K562 (cell line): ENCODE measurements at regions not wholly inside any gene's neighbourhood (a gene's known extent, or its start where the extent isn't known, plus 50 kb on each side); places are given as distances from the start of the nearest gene placed in this dataset.
A peak's percentile ranks its signal among the peaks of the same experiment; 100 is the strongest.

Source experiments
- ATF1 ChIP-seq, 2 experiments: fragments of 450-650 bp in 1 of 2; IDR thresholded peaks; 2 replicates each; pipeline ENCODE4 v1.6.1; 2016; ENCODE audit warnings: missing compliant biosample characterization in 1 of 2, missing genetic modification characterization in 1 of 2
- ATF3 ChIP-seq, 2 experiments: fragments of 450-650 bp in 1 of 2; sonication (generic) in 1 of 2; formaldehyde crosslinking in 1 of 2; IDR thresholded peaks in 1 of 2; conservative IDR thresholded peaks in 1 of 2; 2 replicates each; pipeline versions ENCODE4 v1.6.1 to v1.8.1; 2016 to 2023; ENCODE audit warnings: mild to moderate bottlenecking in 2 of 2, moderate library complexity in 2 of 2, inconsistent platforms in 1 of 2, missing genetic modification reagents in 1 of 2
- CBX8 ChIP-seq: fragments of 200-600 bp; sonication (generic); IDR thresholded peaks from 2 replicates; pipeline ENCODE4 v1.6.1; 2012; ENCODE audit warnings: borderline replicate concordance, mixed run types, low read depth, mild to moderate bottlenecking, moderate library complexity, mixed read lengths, low read length, control low read depth, inconsistent platforms; ENCODE audit not compliant: poor library complexity, severe bottlenecking; ENCODE audit errors: extremely low read depth
- CEBPZ ChIP-seq: fragments of 150-350 bp; IDR thresholded peaks from 2 replicates; pipeline ENCODE4 v1.6.1; 2014; ENCODE audit warnings: low read depth, mild to moderate bottlenecking, low read length, borderline replicate concordance
- COPS2 ChIP-seq: fragments of 450-650 bp; conservative IDR thresholded peaks from 2 replicates; pipeline ENCODE4 v1.6.1; 2016; ENCODE audit warnings: mild to moderate bottlenecking, moderate library complexity
- CREM ChIP-seq: IDR thresholded peaks from 2 replicates; pipeline ENCODE4 v1.6.1; 2014; ENCODE audit warnings: antibody characterized with exemption, low read depth
- E2F3 ChIP-seq: fragments of 250-450 bp; sonication (Bioruptor Pico); IDR thresholded peaks from 2 replicates; pipeline ENCODE4 v1.4.0; 2020; ENCODE audit warnings: mild to moderate bottlenecking
- FOXK2 ChIP-seq, 2 experiments: fragments of 450-650 bp; IDR thresholded peaks in 1 of 2; conservative IDR thresholded peaks in 1 of 2; 2 replicates each; pipeline ENCODE4 v1.6.1; 2016; ENCODE audit warnings: low read depth in 2 of 2, mild to moderate bottlenecking in 1 of 2
- HINFP ChIP-seq: fragments of 450-650 bp; conservative IDR thresholded peaks from 2 replicates; pipeline ENCODE4 v1.6.1; 2016; ENCODE audit warnings: missing genetic modification characterization, low read depth, mild to moderate bottlenecking, control low read depth, missing compliant biosample characterization
- IRF9 ChIP-seq: fragments of 450-650 bp; IDR thresholded peaks from 2 replicates; pipeline ENCODE4 v1.6.1; 2016; ENCODE audit warnings: missing biosample characterization, missing genetic modification characterization
- JUND ChIP-seq, 2 experiments: IDR thresholded peaks; 2 replicates in 1 of 2; 3 replicates in 1 of 2; pipeline ENCODE4 v1.6.1; 2011; ENCODE audit warnings: borderline replicate concordance in 2 of 2, low read depth in 2 of 2, low read length in 2 of 2, improper control_type of control experiment in 1 of 2, missing biosample characterization in 1 of 2, missing genetic modification characterization in 1 of 2, missing genetic modification reagents in 1 of 2
- KLF1 ChIP-seq: fragments of 450-650 bp; IDR thresholded peaks from 2 replicates; pipeline ENCODE4 v1.6.1; 2016; ENCODE audit warnings: missing genetic modification characterization, missing compliant biosample characterization
- LEF1 ChIP-seq: fragments of 450-650 bp; IDR thresholded peaks from 2 replicates; pipeline ENCODE4 v1.6.1; 2016; ENCODE audit warnings: mild to moderate bottlenecking
- MCM7 ChIP-seq, 2 experiments: fragments of 450-650 bp; IDR thresholded peaks; 2 replicates each; pipeline ENCODE4 v1.6.1; 2016 to 2018
- NFE2 ChIP-seq: IDR thresholded peaks from 2 replicates; pipeline ENCODE4 v1.6.1; 2014; ENCODE audit warnings: antibody characterized with exemption, low read depth
- NR2C1 ChIP-seq, 2 experiments: fragments of 450-650 bp; IDR thresholded peaks; 2 replicates each; pipeline ENCODE4 v1.6.1; 2017; ENCODE audit warnings: mild to moderate bottlenecking in 2 of 2, antibody characterized with exemption in 1 of 2, inconsistent platforms in 1 of 2, missing compliant biosample characterization in 1 of 2, missing genetic modification characterization in 1 of 2
- PRPF4 ChIP-seq: fragments of 200-400 bp; formaldehyde crosslinking; IDR thresholded peaks from one replicate; pipeline ENCODE4 v1.6.1; 2017; ENCODE audit warnings: low read length, low read depth, mild to moderate bottlenecking; ENCODE audit not compliant: insufficient read depth, poor library complexity, severe bottlenecking
- TAF9B ChIP-seq: fragments of 450-650 bp; IDR thresholded peaks from 2 replicates; pipeline ENCODE4 v1.6.1; 2018; ENCODE audit warnings: mild to moderate bottlenecking; ENCODE audit not compliant: partially characterized antibody
- ZNF764 ChIP-seq: fragments of 250-450 bp; sonication (Bioruptor Pico); IDR thresholded peaks from 2 replicates; pipeline ENCODE4 v1.4.0; 2020; ENCODE audit warnings: low read depth, mild to moderate bottlenecking, moderate library complexity
- ZSCAN29 ChIP-seq: fragments of 450-650 bp; IDR thresholded peaks from 2 replicates; pipeline ENCODE4 v1.6.1; 2017

GRCh38 chrX:40402831-40403533, 177.8 kb upstream of the ATP6AP2 start (continued):
- TF ChIP-seq FOXK2 (conservative IDR thresholded peaks at IDR 0.05 in 1 of 2, IDR thresholded peaks at IDR 0.05 in 1 of 2; ENCODE audit: low read depth in 2 of 2) (no peak), E2F3 (CRISPR knock-in tag) (no peak), CREM (peak; percentile 17; the same call in 1 of the 2 replicates), CBX8 (no peak), CEBPZ (no peak), JUND (IDR thresholded peaks at IDR 0.05; ENCODE audit: borderline replicate concordance, low read depth, low read length) (peak; percentile 81), JUND (tag; IDR thresholded peaks at IDR 0.05; ENCODE audit: borderline replicate concordance, low read depth, low read length) (peak; percentile 75; the same call in 2 of the 3 replicates), KLF1 (no peak), ZSCAN29 (no peak), NR2C1 (IDR thresholded peaks at IDR 0.05) (no peak), NR2C1 (tag; IDR thresholded peaks at IDR 0.05) (no peak), TAF9B (no peak), HINFP (tag) (no peak; the same call in 1 of the 2 replicates), NFE2 (no peak), IRF9 (no peak), ATF1 (CRISPR knock-in tag; IDR thresholded peaks at IDR 0.05) (no peak), ATF1 (tag; IDR thresholded peaks at IDR 0.05) (0 out of 2 replicates have a peak, but pooled peaks have one; percentile 13), COPS2 (no peak), ZNF764 (CRISPR knock-in tag) (no peak), LEF1 (no peak), ATF3 (IDR thresholded peaks at IDR 0.05) (peak; percentile 77), ATF3 (CRISPR knock-in tag; conservative IDR thresholded peaks at IDR 0.05) (no peak), PRPF4 (no peak), MCM7 (IDR thresholded peaks at IDR 0.05) (no peak)
